Right cardiac atrium (tissue), 5 donors: ENCODE measurements at regions not wholly inside any gene's neighbourhood (a gene's known extent, or its start where the extent isn't known, plus 50 kb on each side); places are given as distances from the start of the nearest gene placed in this dataset.

Experiments
- ATAC-seq, 2 donors: fragments of 200-7000 bp; cut with Tn5 transposase; one replicate each; pipeline versions ENCODE4 v1.8.0 to v1.9.1; 2020; ENCODE audit warnings: moderate library complexity in 2 of 2, mild to moderate bottlenecking in 1 of 2
- DNase-seq, 3 donors: peaks; one replicate each; pipeline ENCODE4 v3.0.0-alpha.2; 2020
- H3K27ac ChIP-seq: one replicate; pipeline ENCODE4 v1.5.1; 2013; ENCODE audit warnings: mild to moderate bottlenecking, low read length, control low read depth, moderate library complexity
- H3K27me3 ChIP-seq: one replicate; pipeline ENCODE4 v1.6.1; 2013; ENCODE audit not compliant: control insufficient read depth, insufficient read depth
- H3K4me1 ChIP-seq: one replicate; pipeline ENCODE4 v1.6.1; 2013; ENCODE audit warnings: low read length; ENCODE audit not compliant: control insufficient read depth, insufficient read depth
- H3K4me3 ChIP-seq: one replicate; pipeline ENCODE4 v1.5.1; 2013; ENCODE audit warnings: low read length, control low read depth
- H3K9me3 ChIP-seq: one replicate; pipeline ENCODE4 v1.6.1; 2013; ENCODE audit warnings: low read length; ENCODE audit not compliant: control insufficient read depth
- WGBS: extraction: QIAGEN DNeasy Blood & Tissue Kit; methylation state at CpG from one replicate; pipeline ENCODE4 v1.1.7; 2013; 5-methylcytosine and 5-hydroxymethylcytosine counted together
- intact Hi-C, 4 donors: fragments of 100-400 bp; cut with DNase I; formaldehyde crosslinking; loops; one replicate each; pipeline versions ENCODE4 v1.11.0 to v1.14.0; 2022 to 2023
- donor health status: healthy with polysubstance abuse.
- donor health status: DM: no; HTN: yes; CAD: no.
- donor health status: DM: no; HTN: no; CAD: no.
- donor health status: DM: no; HTN: yes; CAD: no; lungs with severe emphysema.
- donor health status: DM: yes; HTN: yes; CAD: no.

DNA sequence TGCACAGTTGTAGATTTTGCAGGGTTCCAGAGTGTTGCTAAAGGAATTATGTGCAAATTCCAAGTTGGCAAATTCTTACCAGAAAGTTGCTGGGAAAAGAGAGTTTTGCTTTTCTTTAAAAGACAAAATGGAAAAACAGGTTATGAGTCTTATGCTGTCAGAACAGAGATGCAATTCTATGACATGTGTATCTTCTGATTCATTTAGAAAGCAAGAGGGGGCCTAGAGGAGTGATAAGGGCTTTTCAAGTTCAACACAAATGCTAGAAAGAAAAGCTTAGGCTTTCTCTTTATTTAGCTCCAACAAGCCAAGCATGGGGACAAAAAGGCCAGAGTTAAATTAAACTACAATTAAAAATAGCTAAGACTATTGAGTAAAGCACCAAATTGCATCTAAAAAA is 72.4 kb upstream of the GATB start:
- ATAC-seq: no peak
- no peak overlapping the region for H3K4me3 ChIP-seq

DNA sequence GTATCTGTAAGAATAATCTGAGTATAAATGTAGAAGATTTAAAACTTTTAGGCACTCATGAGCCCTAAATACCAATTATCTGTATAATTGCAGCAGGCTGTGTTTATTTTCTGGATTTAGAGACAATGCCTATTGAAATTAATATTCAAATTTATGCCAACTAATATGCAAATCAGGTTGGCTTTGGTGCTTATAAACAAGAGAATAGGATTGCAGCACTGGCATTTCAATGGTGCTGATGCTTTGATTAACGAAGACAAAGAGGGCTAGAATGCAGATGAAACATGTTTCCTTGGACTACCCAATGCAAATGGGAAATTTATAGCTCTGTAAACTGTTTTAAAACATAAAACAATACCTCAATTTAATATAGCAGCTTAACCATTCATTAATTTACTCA is 70.7 kb upstream of the GATB start:
- DNase-seq (no peak), ATAC-seq (no peak)
- H3K4me3 ChIP-seq: no peak overlapping the region
- no peaks in the 10 kb centered on the region for H3K27me3 ChIP-seq
- no peak overlapping the region for H3K27ac ChIP-seq
- no peaks in the 10 kb centered on the region for H3K4me1 ChIP-seq
- intact Hi-C loops: no loop called here
- WGBS: 73% methylated on average over 1 of the region's 1 CpG
- H3K9me3 ChIP-seq: no peaks in the 10 kb centered on the region

More for the DNA sequence above, 72.4 kb upstream of the GATB start:
- H3K9me3 ChIP-seq: no peaks in the 10 kb centered on the region
- H3K4me1 ChIP-seq: no peaks in the 10 kb centered on the region
- H3K27ac ChIP-seq: no peak overlapping the region
- intact Hi-C loops: no loop called here
- no peaks in the 10 kb centered on the region for H3K27me3 ChIP-seq
- no peak for DNase-seq

GRCh38 chr4:151830168-151830567 is 69.4 kb upstream of the GATB start:
- ATAC-seq: no peak
- Histone ChIP-seq H3K27me3 (no peaks in the 10 kb centered on the region), H3K9me3 (no peaks in the 10 kb centered on the region), H3K4me3 (no peak overlapping the region), H3K4me1 (no peaks in the 10 kb centered on the region), H3K27ac (no peak overlapping the region)
- 74% methylated on average over 3 of the region's 3 CpGs for WGBS
- DNase-seq: no peak
- intact Hi-C loops: no loop called here

DNA sequence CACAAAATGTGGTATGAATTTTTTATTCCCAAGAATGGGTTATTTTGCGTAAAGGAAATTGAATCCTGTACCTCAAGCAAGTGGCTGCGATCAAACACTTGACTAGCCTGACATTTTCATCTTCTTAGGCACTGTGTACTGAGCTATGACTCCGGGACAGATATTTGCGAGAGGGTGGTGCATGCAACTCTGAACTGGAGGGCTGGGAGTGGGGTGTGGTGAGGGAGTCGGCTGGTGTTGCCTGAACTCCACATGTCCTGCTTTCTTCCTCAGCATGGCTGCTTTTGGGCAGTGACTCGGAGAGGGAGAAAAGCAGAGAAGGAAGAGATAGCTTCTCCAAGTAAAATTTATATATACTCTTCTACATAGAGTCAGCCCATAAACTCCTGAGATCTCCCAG is 68.5 kb upstream of the GATB start:
- WGBS: 92% methylated on average over 6 of the region's 6 CpGs
- intact Hi-C loops: no loop called here

GRCh38 chr4:151824656-151825055 is 63.8 kb upstream of the GATB start:
- no peak overlapping the region for H3K4me3 ChIP-seq
- H3K4me1 ChIP-seq: no peaks in the 10 kb centered on the region
- intact Hi-C loops: no loop called here
- H3K9me3 ChIP-seq: no peaks in the 10 kb centered on the region
- no peaks in the 10 kb centered on the region for H3K27me3 ChIP-seq
- ATAC-seq: no peak
- 71% methylated on average over 4 of the region's 4 CpGs for WGBS
- H3K27ac ChIP-seq: no peak overlapping the region
- no peak for DNase-seq

More for the DNA sequence above, 68.5 kb upstream of the GATB start:
- no peaks in the 10 kb centered on the region for H3K9me3 ChIP-seq
- H3K27me3 ChIP-seq: no peaks in the 10 kb centered on the region
- no peaks in the 10 kb centered on the region for H3K4me1 ChIP-seq
- no peak overlapping the region for H3K27ac ChIP-seq
- DNase-seq (no peak), ATAC-seq (no peak)
- H3K4me3 ChIP-seq: no peak overlapping the region

DNA sequence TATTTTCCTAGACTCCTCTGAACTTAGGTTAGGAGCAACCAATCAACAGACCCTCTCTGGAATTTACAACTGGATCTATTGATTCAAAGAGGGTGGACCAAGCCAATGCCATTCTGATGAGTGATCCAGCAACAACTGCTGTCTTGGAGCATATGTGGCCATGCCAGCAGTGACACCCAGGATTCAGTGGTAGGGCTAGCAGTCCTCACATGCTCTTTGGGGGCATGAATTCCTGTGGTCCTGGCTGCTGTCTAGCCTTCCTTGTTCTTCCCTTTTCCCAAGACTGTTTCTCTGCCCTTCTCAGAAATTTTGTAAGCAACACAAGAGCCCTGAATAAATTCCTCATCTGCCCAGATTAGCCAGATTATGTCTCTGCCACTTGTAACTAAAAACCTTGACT is 61.5 kb upstream of the GATB start:
- no peak for ATAC-seq
- Histone ChIP-seq H3K4me3 (no peak overlapping the region), H3K4me1 (no peaks in the 10 kb centered on the region), H3K9me3 (no peaks in the 10 kb centered on the region), H3K27me3 (no peaks in the 10 kb centered on the region), H3K27ac (no peak overlapping the region)
- no peak for DNase-seq
- intact Hi-C loops: no loop called here

DNA sequence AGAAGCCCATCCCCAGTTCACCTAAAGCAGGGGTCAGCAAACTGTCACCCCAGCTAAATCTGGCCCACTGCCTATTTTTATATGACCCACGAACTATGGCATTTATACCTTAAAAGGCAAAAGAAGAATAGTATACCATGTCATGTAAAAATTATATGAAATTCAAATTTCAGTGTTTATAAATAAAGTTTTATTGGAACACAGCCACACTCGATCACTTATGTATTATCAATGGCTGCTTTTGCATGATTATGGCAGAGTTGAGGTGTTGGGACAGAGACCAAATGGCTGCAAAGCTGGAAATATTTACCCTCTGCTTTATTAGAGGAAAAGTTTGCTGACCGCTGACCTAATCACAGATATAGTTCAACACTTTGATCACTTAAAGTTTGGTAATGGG is 59.2 kb upstream of the GATB start:
- no peak for ATAC-seq
- no peaks in the 10 kb centered on the region for H3K27me3 ChIP-seq
- H3K4me1 ChIP-seq: no peaks in the 10 kb centered on the region
- H3K9me3 ChIP-seq: no peaks in the 10 kb centered on the region
- no peak for DNase-seq
- no peak overlapping the region for H3K4me3 ChIP-seq
- WGBS: 88% methylated on average over 3 of the region's 3 CpGs
- intact Hi-C loops: no loop called here
- no peak overlapping the region for H3K27ac ChIP-seq

DNA sequence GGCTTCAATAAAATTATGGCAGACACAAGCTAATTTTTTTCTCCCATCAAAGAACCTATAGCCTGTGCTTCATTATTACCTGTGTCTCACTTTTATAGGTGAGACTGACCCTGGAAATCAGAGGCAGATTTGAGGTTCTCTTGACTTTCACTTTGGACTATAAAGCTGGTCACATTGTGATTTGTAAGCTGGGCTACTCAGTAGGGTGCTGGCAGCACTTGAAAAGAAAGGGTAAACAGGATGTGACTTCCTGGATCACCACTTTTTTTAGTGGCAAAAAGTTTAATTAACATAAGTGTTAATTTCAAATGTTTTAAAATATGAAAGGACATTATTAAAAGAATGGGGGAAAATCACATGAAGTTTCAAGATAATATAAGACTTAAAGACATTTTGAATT is 50.6 kb upstream of the GATB start:
- intact Hi-C loops: no loop called here

More for the DNA sequence above, 50.6 kb upstream of the GATB start:
- H3K27me3 ChIP-seq: no peaks in the 10 kb centered on the region
- no peak for ATAC-seq
- H3K27ac ChIP-seq: no peak overlapping the region
- no peak overlapping the region for H3K4me3 ChIP-seq
- H3K9me3 ChIP-seq: no peaks in the 10 kb centered on the region
- peaks cover 2% of the 10 kb centered on the region for H3K4me1 ChIP-seq
- no peak for DNase-seq
